Left lung (tissue), 4 donors: ENCODE measurements at regions not wholly inside any gene's neighbourhood (a gene's known extent, or its start where the extent isn't known, plus 50 kb on each side); places are given as distances from the start of the nearest gene placed in this dataset.

Experiments used
- ATAC-seq: fragments of 200-7000 bp; cut with Tn5 transposase; one replicate; pipeline ENCODE4 v1.9.1; 2020; ENCODE audit warnings: moderate library complexity
- DNase-seq, 4 donors: peaks; one replicate each; pipeline ENCODE4 v3.0.0-alpha.2; 2013 to 2020
- H3K27ac ChIP-seq, 2 donors: fragments of 200-600 bp; sonication (generic) in 1 of 2; one replicate each; pipeline versions ENCODE4 v1.5.0 to v1.8.0; 2020 to 2021
- H3K27me3 ChIP-seq, 2 donors: fragments of 200-600 bp; sonication (generic) in 1 of 2; one replicate each; pipeline versions ENCODE4 v1.5.0 to v1.8.0; 2020 to 2021
- H3K36me3 ChIP-seq, 2 donors: fragments of 200-600 bp; sonication (generic) in 1 of 2; one replicate each; pipeline versions ENCODE4 v1.5.0 to v1.8.0; 2020 to 2021
- H3K4me1 ChIP-seq, 2 donors: fragments of 200-600 bp; one replicate each; pipeline ENCODE4 v1.8.0; 2021
- H3K4me3 ChIP-seq, 2 donors: fragments of 200-600 bp; sonication (generic) in 1 of 2; one replicate each; pipeline versions ENCODE4 v1.5.0 to v1.8.0; 2020 to 2021; ENCODE audit warnings: mild to moderate bottlenecking in 1 of 2
- H3K9me3 ChIP-seq, 2 donors: fragments of 200-600 bp; sonication (generic) in 1 of 2; one replicate each; pipeline versions ENCODE4 v1.5.0 to v1.8.0; 2020 to 2021
- intact Hi-C, 2 donors: fragments of 100-400 bp; cut with DNase I; formaldehyde crosslinking; loops; one replicate each; pipeline versions ENCODE4 v1.11.2 to v1.14.2; 2022
- TF ChIP-seq, protein P1 (sequence below), 2 donors: fragments of 200-600 bp; sonication (generic) in 1 of 2; IDR thresholded peaks; one replicate each; pipeline versions ENCODE4 v1.5.0 to v1.8.0; 2021; ENCODE audit warnings: antibody characterized with exemption in 2 of 2
- donor health status: DM: no; HTN: yes; CAD: no.
- donor health status: DM: no; HTN: no; CAD: no.

DNA sequence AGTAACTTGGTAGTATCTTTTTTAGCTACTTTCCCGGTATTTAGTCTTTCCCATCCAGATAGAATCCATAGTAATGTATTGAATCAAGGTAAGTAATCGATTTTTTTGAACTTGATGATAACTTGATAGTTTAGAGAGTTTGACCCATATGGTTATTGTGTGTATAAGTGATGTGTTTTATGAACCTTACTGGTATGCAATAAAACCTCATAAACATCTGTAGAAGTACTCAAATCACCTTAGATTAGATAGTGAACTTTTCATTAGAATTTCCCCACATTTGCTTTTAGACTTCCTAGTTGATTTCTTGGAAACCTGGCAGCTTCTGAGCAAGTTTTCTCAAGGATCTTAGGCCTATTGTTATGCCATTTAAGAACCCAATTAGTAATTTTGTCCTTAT is 80.8 kb upstream of the PDE5A start:
- Histone ChIP-seq H3K4me1 (no peaks in the 10 kb centered on the region), H3K27me3 (no peaks in the 10 kb centered on the region), H3K36me3 (no peaks in the 10 kb centered on the region), H3K27ac (no peak overlapping the region), H3K9me3 (peaks cover 0 to 10% of the 10 kb centered on the region in 2 donors), H3K4me3 (no peak overlapping the region)
- DNase-seq = no peak
- no peak for ATAC-seq
- intact Hi-C loops = no loop called here
- TF ChIP-seq, protein P1, sequence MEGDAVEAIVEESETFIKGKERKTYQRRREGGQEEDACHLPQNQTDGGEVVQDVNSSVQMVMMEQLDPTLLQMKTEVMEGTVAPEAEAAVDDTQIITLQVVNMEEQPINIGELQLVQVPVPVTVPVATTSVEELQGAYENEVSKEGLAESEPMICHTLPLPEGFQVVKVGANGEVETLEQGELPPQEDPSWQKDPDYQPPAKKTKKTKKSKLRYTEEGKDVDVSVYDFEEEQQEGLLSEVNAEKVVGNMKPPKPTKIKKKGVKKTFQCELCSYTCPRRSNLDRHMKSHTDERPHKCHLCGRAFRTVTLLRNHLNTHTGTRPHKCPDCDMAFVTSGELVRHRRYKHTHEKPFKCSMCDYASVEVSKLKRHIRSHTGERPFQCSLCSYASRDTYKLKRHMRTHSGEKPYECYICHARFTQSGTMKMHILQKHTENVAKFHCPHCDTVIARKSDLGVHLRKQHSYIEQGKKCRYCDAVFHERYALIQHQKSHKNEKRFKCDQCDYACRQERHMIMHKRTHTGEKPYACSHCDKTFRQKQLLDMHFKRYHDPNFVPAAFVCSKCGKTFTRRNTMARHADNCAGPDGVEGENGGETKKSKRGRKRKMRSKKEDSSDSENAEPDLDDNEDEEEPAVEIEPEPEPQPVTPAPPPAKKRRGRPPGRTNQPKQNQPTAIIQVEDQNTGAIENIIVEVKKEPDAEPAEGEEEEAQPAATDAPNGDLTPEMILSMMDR (IDR thresholded peaks at IDR 0.05) = no peak

DNA sequence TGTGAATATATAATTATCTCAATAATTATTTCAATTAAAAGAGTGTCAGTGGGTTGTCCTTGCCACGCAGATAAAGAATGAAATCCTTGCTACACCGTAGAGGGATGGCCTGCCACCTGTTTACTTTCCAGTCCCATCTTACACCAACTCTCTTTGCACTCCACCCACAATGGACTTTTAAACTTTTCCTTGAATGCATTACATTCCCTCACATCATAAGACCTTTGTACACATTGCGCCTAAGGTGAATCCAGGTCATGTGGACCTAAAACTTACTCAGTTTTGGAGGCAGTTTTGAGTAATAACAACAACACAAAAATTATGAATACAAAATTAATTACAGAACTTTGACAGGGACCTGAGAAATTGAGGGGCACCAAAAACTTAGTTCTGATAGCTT is 78.7 kb upstream of the PDE5A start:
- ATAC-seq = no peak
- intact Hi-C loops = no loop called here
- no peak for DNase-seq
- no peaks in the 10 kb centered on the region for H3K36me3 ChIP-seq
- H3K27me3 ChIP-seq = no peaks in the 10 kb centered on the region
- H3K9me3 ChIP-seq = peaks cover 0 to under 1% of the 10 kb centered on the region in 2 donors
- H3K4me1 ChIP-seq = no peaks in the 10 kb centered on the region
- H3K4me3 ChIP-seq = no peak overlapping the region
- H3K27ac ChIP-seq = no peak overlapping the region
- TF ChIP-seq, protein P1 (IDR thresholded peaks at IDR 0.05) = no peak

- no peak for ATAC-seq
- Histone ChIP-seq H3K4me3 (no peak overlapping the region), H3K36me3 (no peaks in the 10 kb centered on the region), H3K9me3 (no peaks in the 10 kb centered on the region), H3K27ac (no peak overlapping the region), H3K4me1 (no peaks in the 10 kb centered on the region), H3K27me3 (no peaks in the 10 kb centered on the region)
- TF ChIP-seq, protein P1 (IDR thresholded peaks at IDR 0.05) = no peak
- DNase-seq = no peak
- intact Hi-C loops = no loop called here
These were observed 78.2 kb upstream of the PDE5A start for GRCh38 chr4:119706804-119707203.

DNA sequence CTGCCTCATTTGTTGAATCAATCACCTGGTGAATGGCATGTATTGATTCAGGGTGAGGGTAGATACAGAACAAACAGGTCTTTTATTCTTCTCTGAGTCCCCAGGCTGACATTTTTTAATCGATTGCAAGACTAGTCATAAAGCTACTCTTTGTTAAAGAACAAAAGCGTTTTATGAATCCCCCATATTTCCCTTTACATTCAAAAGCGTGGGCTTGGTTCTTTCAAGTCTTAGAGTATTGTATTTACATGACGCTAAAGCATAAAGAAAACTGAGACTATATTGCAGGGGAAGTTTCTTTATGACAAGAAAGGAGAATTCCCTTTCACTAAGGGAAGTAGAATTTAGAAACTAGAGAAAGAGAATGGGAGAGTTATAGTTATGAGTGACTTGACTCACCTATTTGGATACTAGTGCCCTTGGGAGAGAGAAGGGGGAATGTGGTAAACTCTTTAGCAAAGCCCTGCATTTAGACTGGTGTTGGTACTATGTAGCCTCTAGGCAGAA is 69.3 kb upstream of the PDE5A start:
- Histone ChIP-seq H3K4me1 (peaks cover 0 to 3% of the 10 kb centered on the region in 2 donors), H3K27me3 (no peaks in the 10 kb centered on the region), H3K27ac (no peak overlapping the region), H3K4me3 (no peak overlapping the region), H3K36me3 (no peaks in the 10 kb centered on the region), H3K9me3 (no peaks in the 10 kb centered on the region)
- no peak for DNase-seq
- no peak for ATAC-seq
- intact Hi-C loops = no loop called here
- TF ChIP-seq, protein P1 (IDR thresholded peaks at IDR 0.05) = no peak

DNA sequence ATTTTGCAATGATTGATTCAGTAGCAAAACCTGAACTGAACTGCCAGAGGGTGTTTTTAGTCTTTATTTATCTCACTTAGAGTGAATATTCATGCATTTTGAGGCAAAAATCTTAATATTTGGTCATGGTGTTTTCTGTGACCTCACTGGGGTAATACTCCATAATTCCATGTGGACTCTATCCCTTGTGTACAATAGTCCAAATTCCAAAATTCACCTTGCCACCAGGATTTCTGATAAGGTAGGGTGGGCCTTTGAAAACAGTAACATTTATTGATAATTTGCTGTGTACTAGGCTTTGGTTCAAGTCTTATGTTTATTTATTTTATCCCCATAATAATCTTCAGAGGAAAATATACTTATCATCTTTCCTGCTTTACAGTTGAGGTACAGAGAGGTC is 68.4 kb upstream of the PDE5A start:
- ATAC-seq = no peak
- TF ChIP-seq, protein P1 (IDR thresholded peaks at IDR 0.05) = no peak
- Histone ChIP-seq H3K27ac (no peak overlapping the region), H3K9me3 (no peaks in the 10 kb centered on the region), H3K36me3 (no peaks in the 10 kb centered on the region), H3K27me3 (no peaks in the 10 kb centered on the region), H3K4me1 (peaks cover 0 to 5% of the 10 kb centered on the region in 2 donors), H3K4me3 (no peak overlapping the region)
- intact Hi-C loops = no loop called here
- no peak for DNase-seq
